BE2C (cell line): ENCODE measurements at regions not wholly inside any gene's neighbourhood (a gene's known extent, or its start where the extent isn't known, plus 50 kb on each side); places are given as distances from the start of the nearest gene placed in this dataset.

Experiments
- DNase-seq: peaks from one replicate; pipeline ENCODE4 v3.0.0-alpha.2; 2020
- H3K27me3 ChIP-seq: fragments of 250-450 bp; sonication (Bioruptor Pico); 2 replicates; pipeline ENCODE4 v1.5.1; 2020; ENCODE audit warnings: mild to moderate bottlenecking
- H3K36me3 ChIP-seq: fragments of 250-450 bp; sonication (Bioruptor Pico); 2 replicates; pipeline ENCODE4 v1.5.1; 2020; ENCODE audit warnings: mild to moderate bottlenecking
- H3K4me1 ChIP-seq: fragments of 250-450 bp; sonication (Bioruptor Pico); 2 replicates; pipeline ENCODE4 v1.5.1; 2020
- H3K4me3 ChIP-seq: 2 replicates; pipeline ENCODE4 v1.5.1; 2011; ENCODE audit warnings: low read depth, low read length
- H3K9me3 ChIP-seq: fragments of 250-450 bp; sonication (Bioruptor Pico); 2 replicates; pipeline ENCODE4 v1.5.1; 2020
- TF ChIP-seq, protein P1 (sequence below): IDR thresholded peaks from 2 replicates; pipeline ENCODE4 v1.5.1; 2012; ENCODE audit warnings: mild to moderate bottlenecking, low read depth, low read length

DNA sequence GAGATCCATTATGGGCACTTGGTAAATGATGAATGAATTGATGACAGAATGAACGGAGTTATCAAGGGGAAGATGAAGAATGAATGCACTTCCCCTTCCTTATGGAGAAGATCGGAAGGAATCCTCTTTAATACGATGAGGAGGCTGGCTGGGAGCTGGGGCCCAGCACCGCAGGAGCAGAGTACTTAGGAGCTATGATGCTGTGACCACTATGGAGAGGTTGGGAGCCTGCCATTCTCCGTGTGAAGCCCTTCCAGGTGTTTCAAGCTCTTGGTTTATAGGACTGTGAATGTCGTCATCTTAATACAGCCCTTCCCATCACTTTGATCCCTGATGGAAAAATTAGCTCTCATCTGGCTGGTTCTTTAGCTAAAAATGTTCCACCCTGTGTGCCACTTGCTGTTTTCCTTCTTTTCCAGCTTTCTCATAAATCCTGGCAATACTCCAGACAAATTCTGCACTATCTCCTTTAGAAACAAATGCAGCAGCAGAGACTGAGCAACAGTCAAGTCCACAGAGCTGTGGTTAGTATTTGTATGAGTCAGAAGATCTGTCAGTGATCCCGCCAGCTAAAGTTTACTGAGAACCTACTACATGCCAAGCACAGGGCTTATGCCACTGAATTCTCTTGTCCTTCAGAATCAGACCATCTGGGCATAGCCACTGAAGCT is 263.1 kb upstream of the CRY1 start:
- no peaks in the 10 kb centered on the region for H3K9me3 ChIP-seq
- no peak overlapping the region for H3K4me3 ChIP-seq
- no peaks in the 10 kb centered on the region for H3K4me1 ChIP-seq
- no peaks in the 10 kb centered on the region for H3K36me3 ChIP-seq
- no peaks in the 10 kb centered on the region; the same call in none of the 2 replicates for H3K27me3 ChIP-seq
- TF ChIP-seq, protein P1, sequence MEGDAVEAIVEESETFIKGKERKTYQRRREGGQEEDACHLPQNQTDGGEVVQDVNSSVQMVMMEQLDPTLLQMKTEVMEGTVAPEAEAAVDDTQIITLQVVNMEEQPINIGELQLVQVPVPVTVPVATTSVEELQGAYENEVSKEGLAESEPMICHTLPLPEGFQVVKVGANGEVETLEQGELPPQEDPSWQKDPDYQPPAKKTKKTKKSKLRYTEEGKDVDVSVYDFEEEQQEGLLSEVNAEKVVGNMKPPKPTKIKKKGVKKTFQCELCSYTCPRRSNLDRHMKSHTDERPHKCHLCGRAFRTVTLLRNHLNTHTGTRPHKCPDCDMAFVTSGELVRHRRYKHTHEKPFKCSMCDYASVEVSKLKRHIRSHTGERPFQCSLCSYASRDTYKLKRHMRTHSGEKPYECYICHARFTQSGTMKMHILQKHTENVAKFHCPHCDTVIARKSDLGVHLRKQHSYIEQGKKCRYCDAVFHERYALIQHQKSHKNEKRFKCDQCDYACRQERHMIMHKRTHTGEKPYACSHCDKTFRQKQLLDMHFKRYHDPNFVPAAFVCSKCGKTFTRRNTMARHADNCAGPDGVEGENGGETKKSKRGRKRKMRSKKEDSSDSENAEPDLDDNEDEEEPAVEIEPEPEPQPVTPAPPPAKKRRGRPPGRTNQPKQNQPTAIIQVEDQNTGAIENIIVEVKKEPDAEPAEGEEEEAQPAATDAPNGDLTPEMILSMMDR = no peak
- DNase-seq = no peak

DNA sequence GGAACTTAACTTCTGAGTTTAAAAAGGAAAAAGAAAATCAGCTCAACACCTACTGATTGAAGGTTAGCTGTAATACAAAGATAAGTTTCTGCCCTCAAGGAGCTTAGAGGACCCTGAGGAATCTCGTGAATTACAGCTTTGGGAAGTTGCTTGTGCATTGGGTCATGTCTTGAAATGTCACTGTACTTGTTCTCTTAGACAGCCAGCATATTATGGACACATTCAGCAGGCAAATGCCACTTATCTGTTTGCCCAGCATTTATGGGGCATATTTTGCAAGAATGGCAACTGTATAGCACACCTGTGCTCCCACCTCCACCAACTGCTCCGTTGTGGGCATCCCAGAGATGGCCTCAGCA is 263.6 kb upstream of the CRY1 start:
- Histone ChIP-seq H3K4me1 (no peaks in the 10 kb centered on the region), H3K36me3 (no peaks in the 10 kb centered on the region), H3K9me3 (no peaks in the 10 kb centered on the region), H3K4me3 (no peak overlapping the region), H3K27me3 (no peaks in the 10 kb centered on the region; the same call in none of the 2 replicates)
- TF ChIP-seq, protein P1 = no peak
- no peak for DNase-seq

DNA sequence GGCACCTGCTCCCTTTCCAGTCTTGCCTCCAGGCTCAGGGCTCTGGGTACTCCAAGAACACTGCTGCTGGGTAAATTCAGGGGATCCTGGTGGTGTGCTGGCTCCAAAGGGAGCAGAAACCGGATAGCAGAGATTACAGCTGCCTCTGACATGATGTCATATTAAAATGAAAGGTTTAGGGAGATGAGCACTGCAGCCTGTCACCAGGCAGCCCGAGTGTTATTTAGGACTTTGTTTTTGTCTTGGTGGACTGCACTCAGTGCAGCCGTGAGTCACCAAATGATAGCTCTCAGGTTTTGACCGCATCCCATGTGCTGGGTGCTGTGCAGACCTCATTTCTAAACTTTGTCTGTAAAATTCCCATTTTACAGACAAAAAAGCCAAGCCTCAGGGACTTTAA is 266.0 kb upstream of the CRY1 start:
- no peak for DNase-seq
- TF ChIP-seq, protein P1 = no peak
- H3K9me3 ChIP-seq = no peaks in the 10 kb centered on the region
- no peak overlapping the region for H3K4me3 ChIP-seq
- H3K36me3 ChIP-seq = no peaks in the 10 kb centered on the region
- H3K27me3 ChIP-seq = no peaks in the 10 kb centered on the region; the same call in none of the 2 replicates
- no peaks in the 10 kb centered on the region for H3K4me1 ChIP-seq

DNA sequence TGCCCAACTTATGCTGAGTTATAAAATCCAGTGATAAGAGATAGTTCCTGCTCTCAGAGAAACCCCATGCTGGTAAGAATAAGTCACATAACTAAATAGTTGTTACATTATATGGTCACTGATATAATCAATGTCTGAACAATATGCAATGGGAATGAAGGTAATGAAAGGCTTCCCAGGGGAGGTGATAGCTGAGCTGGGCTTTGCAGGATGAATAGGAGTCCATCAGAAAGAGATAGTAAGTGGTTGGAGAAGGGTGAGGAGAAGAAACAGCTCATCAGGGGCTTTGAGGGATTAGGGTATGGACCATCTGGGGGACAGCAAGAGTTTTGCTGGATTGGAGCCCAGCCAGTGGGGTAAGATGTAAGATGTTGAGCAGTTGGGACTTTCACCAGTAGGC is 266.7 kb upstream of the CRY1 start:
- H3K9me3 ChIP-seq = no peaks in the 10 kb centered on the region

DNA sequence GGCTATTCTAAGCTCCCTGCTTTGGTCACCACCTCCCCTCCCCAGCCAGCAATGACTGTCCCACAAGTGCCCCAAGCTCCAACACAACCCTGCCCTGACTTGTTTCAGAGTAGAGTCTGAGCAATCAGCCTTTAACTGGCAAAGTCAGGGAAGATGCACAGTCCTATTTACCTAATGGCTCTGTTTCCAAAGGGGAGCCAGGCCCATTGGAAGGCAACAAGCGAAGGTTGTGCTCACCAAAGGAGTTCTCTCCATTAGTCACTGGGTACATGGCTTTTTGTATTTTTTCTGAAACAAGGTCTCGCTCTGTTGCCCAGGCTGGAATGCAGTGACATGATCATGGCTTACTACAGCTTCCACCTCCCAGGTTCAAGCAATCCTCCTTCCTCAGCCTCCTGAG is 267.1 kb upstream of the CRY1 start:
- Histone ChIP-seq H3K27me3 (no peaks in the 10 kb centered on the region; the same call in none of the 2 replicates), H3K9me3 (no peaks in the 10 kb centered on the region), H3K4me3 (no peak overlapping the region), H3K4me1 (no peaks in the 10 kb centered on the region), H3K36me3 (no peaks in the 10 kb centered on the region)
- no peak for DNase-seq
- TF ChIP-seq, protein P1 = no peak

More for the DNA sequence above, 266.7 kb upstream of the CRY1 start:
- TF ChIP-seq, protein P1 = no peak
- Histone ChIP-seq H3K36me3 (no peaks in the 10 kb centered on the region), H3K27me3 (no peaks in the 10 kb centered on the region; the same call in none of the 2 replicates), H3K4me1 (no peaks in the 10 kb centered on the region), H3K4me3 (no peak overlapping the region)
- no peak for DNase-seq

DNA sequence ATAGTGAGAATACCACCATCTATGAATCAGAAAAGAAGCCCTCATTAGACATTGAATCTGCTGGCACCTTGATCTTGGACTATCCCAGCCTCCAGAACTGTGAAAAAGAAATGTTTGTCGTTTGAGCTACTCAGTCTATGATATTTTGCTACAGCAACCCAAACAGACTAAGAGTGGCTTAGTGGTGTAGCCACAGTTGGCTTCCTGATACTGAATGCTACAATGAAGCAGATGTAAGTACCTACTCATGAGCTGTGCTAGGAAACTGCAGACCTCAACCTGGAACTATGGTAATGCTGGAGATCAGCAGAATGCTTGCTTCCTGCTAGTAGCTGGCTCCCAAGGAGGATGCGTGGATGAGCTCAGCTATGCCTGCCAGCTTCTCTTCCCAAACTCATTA is 268.6 kb upstream of the CRY1 start:
- Histone ChIP-seq H3K36me3 (no peaks in the 10 kb centered on the region), H3K4me1 (no peaks in the 10 kb centered on the region), H3K4me3 (no peak overlapping the region), H3K9me3 (no peaks in the 10 kb centered on the region), H3K27me3 (peaks cover 2% of the 10 kb centered on the region)
- no peak for DNase-seq
- TF ChIP-seq, protein P1 = no peak
